HG03565 (cell line): ENCODE measurements at regions not wholly inside any gene's neighbourhood (a gene's known extent, or its start where the extent isn't known, plus 50 kb on each side); places are given as distances from the start of the nearest gene placed in this dataset.
"Not testable (repeated sequence)": the region's sequence is repeated elsewhere in the genome, so short reads cannot be mapped to it uniquely, and the experiment has no call there.

Experiments
- ATAC-seq: cut with Tn5 transposase; IDR thresholded peaks from one replicate; pipeline ENCODE4 v1.9.1; 2021; ENCODE audit warnings: mild to moderate bottlenecking, moderate library complexity; ENCODE audit not compliant: unreplicated experiment

DNA sequence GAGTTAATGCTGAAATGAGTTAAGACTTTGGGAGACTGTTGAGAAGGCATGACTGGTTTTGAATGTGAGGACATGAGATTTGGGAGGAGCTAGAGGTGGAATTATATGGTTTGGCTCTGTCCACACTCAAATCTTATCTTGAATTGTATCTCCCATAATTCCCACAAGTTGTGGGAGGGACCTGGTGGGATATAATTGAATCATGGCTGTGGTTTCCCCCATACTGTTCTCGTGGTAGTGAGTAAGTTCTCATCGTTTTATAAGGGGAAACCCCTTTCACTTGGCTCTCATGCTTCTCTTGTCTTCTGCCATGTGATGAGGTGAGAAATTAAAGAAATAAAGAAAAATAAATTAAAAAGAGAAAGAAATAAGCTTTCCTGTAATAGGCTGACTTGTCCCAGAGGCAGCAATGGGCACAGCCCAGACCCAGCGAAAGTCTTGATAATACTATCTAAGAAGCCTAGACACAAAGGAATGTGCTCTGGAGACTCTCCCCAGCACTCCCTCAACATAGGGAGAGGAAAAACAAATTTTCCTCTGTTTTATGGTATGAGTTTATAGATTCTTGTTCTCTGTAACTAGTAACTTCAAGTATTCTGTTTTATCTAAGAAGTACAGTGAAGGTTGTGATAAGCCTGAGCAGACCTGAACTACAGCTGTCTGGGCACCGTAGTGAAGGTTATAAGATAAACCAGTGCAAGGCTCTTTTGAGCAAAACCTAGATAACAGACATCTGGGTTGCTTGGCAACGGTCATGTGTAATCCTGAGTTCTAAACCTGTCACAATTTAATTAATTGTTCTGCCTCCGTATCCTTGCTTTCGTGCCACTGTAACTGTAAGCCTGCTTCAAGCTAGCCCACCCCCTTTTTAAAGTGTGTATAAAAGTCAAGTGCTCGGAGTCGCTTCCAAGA, 88.9 kb upstream of the ECI2 start:
- ATAC-seq, result no peak

DNA sequence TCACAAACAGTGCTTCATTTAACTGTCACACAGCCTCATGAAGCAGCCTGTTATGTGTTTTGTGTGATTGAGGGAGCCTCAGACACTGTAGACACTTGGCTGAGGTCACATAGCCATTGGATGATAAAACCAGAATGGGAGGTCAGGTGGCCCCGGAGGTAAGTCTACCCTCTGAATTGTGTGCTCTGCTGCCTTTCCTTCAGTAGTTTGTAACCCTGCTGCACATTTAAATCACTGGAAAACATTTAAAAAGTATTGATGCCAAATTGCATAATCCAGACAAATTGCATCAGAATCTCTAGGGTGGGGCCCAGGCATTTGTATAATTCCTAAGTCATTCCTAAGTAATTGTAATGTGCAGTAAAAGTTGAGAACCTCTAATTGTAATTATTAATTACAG, 85.2 kb upstream of the ECI2 start:
- ATAC-seq, result no peak

DNA sequence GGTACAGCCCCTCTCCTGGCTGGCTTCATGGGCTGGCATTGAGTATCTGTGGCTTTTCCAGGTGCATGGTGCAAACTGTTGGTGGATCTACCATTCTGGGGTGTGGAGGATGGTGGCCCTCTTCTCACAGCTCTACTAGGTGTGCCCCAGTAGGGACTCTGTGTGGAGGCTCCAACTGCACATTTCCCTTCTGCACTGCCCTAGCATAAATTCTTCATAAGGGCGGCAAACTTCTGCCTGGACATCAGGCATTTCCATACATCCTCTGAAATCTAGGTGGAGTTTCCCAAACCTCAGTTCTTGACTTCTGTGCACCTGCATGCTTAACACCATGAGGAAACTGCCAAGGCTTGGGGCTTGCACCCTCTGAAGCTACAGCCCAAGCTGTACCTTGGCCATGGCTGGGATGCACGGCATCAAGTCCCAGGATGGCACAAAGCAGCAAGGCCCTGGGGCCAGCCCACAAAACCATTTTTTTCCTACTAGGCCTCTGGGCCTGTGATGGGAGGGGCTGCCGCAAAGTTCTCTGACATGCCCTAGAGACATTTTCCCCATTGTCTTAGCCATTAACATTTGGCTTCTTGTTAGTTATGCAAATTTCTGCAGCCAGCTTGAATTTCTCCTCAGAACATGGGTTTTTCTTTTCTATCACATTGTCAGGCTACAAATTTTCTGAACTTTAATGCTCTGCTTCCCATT, 83.4 kb upstream of the ECI2 start:
- ATAC-seq, result not testable (repeated sequence)

DNA sequence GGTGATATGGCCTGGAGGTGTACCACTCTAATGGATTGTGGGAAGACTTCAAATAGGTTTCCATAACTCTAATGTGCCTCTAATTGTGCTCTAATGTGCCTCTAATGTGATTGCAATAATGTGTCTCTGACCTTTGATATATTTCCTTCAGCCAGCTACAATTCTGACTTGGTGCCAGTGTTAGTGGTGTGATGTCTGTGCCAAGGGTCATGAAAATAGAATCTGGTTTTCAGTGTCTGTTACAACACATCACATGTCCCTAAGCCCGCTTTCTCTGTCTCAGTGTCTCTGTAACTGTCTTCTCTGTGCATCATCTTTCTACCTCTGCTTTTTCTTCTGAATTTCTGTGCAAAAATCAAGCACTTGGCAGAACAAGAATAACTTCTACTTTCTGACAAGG, 77.2 kb upstream of the ECI2 start:
- ATAC-seq, result no peak

DNA sequence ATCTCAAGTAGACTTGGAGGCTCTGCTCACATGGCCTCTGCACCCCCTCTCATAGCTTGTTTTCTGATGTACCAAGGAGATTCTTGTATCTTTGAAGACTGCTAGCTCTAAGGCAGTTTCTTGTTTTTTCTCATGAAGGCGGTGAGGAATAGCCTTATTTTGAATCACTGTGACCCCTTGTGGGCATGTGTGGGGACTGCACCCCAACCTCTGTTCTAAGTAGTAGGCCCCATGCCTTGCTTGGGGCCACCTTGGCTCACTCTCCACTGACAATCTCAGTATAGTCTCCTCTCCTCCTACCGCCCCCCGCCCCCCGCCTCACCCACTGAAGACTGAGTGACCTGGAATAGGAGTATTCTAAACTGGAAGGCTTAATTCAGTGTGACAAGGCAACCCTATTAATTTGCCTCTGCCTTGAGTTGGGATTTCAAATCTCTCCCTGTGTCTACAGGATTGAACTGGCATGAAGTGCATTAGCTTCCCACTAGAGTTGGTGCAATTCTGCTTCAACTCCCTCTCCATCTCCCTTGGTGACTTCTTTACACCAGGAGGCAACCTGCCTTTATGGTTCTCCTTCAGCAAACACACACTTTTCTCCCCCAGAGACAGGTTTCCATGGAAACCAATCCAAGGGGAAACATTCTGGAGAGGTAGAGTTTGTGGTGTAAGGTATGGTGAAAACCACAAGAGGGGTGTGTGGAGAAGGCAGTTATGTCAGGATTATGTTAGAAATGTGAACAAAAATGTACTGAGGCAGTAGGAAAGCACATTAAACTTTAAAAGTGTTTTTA, 75.4 kb upstream of the ECI2 start:
- peak; percentile 70 for ATAC-seq

DNA sequence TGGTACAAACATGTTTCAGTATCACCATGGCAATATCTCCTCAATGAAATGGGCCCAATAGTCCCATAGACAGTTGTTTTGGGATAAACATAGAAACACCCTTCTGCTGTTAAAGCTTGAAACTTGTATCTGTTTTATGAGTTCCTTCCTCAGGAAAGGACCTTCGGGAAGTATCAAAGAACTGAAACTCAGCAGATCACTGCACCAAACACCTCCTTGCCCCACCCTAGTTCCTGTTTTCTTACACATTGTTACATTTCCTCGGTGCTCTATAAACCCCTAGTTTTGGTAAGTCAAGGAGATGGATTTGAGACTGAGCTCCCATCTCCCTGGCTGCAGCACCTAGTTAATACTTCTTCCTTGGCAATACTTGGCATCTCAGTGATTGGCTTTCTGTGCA, 73.8 kb upstream of the ECI2 start:
- ATAC-seq, result no peak

DNA sequence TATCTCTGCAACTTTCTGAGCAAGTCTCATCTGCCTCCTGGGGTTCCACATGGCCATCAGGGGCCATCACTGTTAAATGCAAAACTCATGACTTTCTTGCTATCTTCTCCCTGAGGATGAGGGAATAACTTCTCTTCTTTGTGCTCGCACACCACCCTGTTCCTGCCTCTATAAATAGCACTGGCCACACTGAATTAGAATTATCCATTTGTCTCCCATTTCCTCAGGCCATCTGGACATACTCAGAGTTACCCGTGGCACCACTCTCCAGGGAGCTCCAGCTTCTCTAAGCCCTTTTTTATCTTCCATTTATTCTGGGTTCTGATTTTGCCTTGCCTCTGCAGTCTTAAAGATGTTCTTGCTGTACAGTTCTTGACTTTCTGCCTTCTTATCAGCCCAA, 72.8 kb upstream of the ECI2 start:
- ATAC-seq, result no peak

DNA sequence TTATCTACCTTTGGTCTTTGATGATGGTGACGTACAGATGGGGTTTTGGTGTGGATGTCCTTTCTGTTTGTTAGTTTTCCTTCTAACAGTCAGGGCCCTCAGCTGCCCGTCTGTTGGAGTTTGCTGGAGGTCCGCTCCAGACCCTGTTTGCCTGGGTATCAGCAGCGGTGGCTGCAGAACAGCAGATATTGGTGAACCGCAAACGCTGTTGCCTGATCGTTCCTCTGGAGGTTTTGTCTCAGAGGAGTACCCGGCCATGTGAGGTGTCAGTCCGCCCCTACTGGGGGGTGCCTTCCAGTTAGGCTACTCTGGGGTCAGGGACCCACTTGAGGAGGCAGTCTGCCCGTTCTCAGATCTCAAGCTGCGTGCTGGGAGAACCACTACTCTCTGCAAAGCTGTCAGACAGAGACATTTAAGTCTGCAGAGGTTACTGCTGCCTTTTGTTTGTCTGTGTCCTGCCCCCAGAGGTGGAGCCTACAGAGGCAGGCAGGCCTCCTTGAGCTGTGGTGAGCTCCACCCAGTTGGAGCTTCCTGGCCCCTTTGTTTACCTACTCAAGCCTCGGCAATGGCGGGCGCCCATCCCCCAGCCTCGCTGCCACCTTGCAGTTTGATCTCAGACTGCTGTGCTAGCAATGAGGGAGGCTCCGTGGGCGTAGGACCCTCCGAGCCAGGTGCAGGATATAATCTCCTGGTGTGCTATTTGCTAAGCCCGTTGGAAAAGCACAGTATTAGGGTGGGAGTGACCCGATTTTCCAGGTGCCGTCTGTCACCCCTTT, 68.5 kb upstream of the ECI2 start:
- ATAC-seq, result not testable (repeated sequence)

DNA sequence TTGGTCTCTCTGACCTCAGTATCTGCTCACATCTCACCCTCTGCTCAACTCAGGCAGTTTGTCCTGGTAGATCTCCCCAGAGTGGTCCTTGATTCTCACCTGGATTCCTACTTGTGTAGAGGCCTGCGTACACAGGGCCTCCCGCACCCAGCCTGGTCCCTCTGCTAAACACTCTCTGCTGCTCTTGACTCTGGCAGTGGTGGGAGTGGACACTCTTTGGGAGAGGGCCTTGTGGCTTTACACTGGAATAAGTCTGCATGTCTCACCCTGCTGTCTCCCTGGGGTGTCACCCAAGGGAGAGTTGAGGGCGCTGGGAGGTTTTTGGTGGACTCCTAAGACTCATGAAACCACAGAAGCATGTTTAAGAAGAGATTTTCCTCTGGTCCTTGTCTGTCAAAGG, 57.3 kb upstream of the ECI2 start:
- ATAC-seq, result no peak

DNA sequence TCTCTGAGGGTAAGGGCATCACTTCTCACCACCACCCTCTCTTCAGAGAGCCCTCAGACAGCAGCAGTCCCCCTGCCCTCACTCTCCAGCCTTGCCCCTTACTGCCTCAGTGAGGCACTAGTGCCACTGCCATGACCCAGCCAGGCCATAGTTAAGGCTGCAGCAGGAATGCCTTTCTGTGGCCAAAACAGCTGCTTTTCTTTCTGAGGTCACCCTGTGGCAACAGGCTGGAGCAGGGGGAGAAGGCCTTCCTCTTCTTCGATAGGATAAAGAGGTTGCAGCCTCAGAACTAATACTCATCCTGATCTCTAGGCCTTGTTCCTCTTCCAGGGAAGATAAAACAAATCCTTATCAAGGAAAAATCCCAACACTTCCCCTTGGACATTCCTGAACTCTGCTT, 56.8 kb upstream of the ECI2 start:
- no peak for ATAC-seq

DNA sequence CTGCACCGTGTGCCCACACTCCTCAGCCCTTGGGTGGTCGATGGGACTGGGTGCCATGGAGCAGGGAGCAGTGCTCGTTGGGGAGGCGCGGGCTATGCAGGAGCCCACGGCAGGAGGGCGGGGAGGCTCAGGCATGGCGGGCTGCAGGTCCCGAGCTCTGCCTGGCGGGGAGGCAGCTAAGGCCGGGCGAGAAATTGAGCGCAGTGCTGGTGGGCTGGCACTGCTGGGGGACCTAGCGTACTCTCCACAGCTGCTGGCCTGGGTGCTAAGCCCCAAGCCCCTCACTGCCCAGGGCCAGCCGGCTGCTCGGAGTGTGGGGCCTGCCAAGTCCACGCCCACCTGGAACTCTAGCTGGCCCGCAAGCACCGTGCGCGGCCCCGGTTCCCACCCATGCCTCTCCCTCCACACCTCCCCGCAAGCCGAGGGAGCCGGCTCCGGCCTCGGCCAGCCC, 55.9 kb upstream of the ECI2 start:
- ATAC-seq, result no peak

DNA sequence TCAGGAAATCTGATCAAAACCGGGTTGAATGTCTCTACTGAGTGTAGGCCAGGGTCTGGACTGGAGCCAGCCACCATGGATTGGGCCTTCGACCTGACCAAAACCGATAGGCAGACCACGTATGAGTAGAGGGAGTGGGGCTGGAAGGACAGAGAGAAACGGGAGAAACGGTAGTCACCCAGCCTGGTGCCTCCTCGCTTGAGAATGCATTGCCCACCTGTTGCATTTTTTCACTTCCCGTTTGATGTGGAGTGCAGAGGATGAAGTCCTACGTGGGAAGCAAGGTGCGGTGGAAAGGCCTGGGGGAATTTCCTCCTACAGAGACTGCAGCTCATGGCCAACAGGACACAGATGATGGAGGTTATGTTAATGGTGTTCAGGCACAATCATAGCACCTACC, 53.9 kb upstream of the ECI2 start:
- no peak for ATAC-seq

DNA sequence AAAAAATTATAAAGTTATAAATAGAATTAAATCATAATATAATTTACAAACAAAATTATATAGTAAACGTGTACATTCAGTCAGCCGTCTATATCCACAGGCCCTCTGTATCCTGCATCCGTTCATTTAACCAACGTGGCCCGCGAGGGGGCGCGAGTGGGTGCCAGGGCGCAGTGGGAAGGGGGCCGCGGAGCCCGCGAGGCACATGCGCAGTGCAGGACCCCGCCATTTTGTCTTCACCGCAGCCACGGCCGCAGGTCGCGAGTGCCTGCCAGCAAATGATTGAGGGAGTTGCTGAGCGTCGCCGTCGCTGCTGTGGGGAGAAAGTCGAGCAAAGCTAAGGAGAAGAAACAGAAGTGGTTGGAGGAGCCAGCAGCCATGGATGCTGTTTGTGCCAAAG, 53.4 kb upstream of the ECI2 start:
- ATAC-seq, result no peak

DNA sequence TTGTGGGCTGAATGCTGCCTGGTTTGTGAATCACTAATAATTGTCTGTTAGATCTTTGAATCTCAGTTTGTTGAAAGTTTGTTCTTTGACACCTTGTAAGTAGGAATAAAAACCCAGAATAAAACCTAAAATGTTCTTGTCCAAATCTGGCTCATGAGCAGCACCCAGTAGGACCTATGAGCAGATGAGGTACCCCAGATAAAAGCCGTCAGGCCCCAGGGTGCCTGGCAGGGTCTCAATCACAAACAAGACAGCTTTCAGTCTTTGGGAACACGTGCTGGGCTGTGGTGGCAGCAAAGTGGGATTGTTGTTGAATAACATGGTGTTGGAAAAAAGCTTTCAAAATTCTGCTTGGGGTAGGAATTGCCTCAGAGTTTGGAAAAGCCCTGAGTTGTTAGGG, 52.1 kb upstream of the ECI2 start:
- ATAC-seq, result no peak

DNA sequence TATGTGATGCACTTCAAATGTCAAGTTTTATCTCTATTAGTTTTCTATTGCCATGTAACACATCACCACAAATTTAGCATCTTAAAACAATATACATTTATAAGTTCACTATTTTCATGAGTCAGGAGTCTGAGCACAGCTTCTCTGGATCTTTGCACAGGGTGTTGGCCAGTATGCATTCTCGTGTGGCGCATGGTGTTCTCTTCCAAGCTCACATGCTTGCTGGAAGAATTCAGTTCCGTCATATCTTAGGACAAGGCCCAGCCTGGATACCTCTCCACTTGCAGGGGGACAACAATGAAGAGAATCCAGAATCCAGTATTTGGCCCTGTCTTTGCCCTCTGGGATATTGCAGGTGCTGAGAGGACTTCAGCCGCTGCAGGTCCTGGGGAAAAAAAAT, 51.0 kb upstream of the ECI2 start:
- ATAC-seq, result no peak

DNA sequence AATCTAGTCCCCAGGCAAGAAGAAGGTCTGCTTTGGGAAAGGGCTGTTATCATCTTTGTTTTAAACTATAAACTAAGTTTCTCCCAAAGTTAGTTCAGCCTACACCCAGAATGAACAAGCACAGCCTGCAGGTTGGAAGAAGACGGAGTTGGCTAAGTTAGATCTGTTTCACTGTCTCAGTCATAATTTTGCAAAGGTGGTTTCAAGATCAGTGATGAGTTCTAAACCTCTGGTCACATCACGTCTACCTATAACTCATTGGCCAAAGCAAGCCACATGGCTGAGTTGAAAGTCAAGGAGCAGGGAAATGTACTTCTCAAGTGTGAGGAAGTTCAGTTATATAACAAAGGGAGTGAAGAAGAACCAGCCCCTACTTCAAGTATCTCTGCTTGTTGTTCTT, 50.5 kb upstream of the ECI2 start:
- no peak for ATAC-seq

DNA sequence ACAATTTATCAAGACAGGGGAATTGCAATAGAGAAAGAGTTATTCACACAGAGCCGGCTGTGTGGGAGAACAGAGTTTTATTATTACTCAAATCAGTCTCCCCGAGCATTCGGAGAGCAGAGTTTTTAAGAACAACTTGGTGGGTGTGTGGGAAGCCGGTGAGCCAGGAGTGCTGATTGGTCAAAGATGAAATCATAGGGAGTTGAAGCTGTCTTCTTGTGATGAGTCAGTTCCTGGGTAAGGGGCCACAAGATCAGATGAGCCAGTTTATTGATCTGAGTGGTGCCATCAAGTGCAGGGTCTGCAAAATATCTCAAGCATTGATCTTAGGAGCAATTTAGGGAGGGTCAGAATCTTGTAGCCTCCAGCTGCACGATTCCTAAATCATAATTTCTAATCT, 50.0 kb upstream of the ECI2 start:
- ATAC-seq, result no peak
